ENCODE measurements at regions not wholly inside any gene's neighbourhood (a gene's known extent, or its start where the extent isn't known, plus 50 kb on each side); places are given as distances from the start of the nearest gene placed in this dataset.

GRCh38 chr18:37671530-37671929 lies 105.9 kb upstream of the CELF4 start:
- H3K27me3 ChIP-seq: no peaks in the 10 kb centered on the region
- H3K9me3 ChIP-seq: peaks cover 15% of the 10 kb centered on the region
- H4K20me1 ChIP-seq: no peaks in the 10 kb centered on the region
- no peak overlapping the region for H3K27ac ChIP-seq
- TF ChIP-seq Cebpa-rat (IDR thresholded peaks at IDR 0.05): no peak
- no peak overlapping the region for H3K9ac ChIP-seq
- H3K4me1 ChIP-seq: no peaks in the 10 kb centered on the region
- no peaks in the 10 kb centered on the region for H3K36me3 ChIP-seq
- H3K4me2 ChIP-seq: no peak overlapping the region
- H3K4me3 ChIP-seq: no peak overlapping the region

- Histone ChIP-seq H3K36me3 (no peaks in the 10 kb centered on the region), H3K27ac (no peak overlapping the region), H3K27me3 (no peaks in the 10 kb centered on the region), H3K4me1 (no peaks in the 10 kb centered on the region), H3K9ac (no peak overlapping the region), H3K9me3 (peaks cover 13% of the 10 kb centered on the region), H3K4me3 (no peak overlapping the region), H3K4me2 (no peak overlapping the region), H4K20me1 (no peaks in the 10 kb centered on the region)
- no peak for TF ChIP-seq Cebpa-rat (IDR thresholded peaks at IDR 0.05)
Observed at GRCh38 chr18:37671119-37671518, 105.5 kb upstream of the CELF4 start.

- Histone ChIP-seq H3K9me3 (0 out of 2 replicates have a peak, but pooled peaks cover 3% of the 10 kb centered on the region), H3K4me2 (no peak overlapping the region), H3K36me3 (no peaks in the 10 kb centered on the region), H3K4me1 (no peaks in the 10 kb centered on the region), H3K27ac (no peak overlapping the region), H4K20me1 (no peaks in the 10 kb centered on the region), H3K4me3 (no peak overlapping the region), H3K27me3 (no peaks in the 10 kb centered on the region), H3K9ac (no peak overlapping the region)
- no peak for TF ChIP-seq Cebpa-rat (IDR thresholded peaks at IDR 0.05)
Observed at GRCh38 chr18:37669991-37670534, 104.5 kb upstream of the CELF4 start.

GRCh38 chr18:37668971-37669747 lies 103.6 kb upstream of the CELF4 start:
- no peak overlapping the region for H3K27ac ChIP-seq
- H3K4me1 ChIP-seq: no peaks in the 10 kb centered on the region
- H4K20me1 ChIP-seq: no peaks in the 10 kb centered on the region

GRCh38 chr18:37667836-37668235 lies 102.2 kb upstream of the CELF4 start:
- H3K4me1 ChIP-seq: no peaks in the 10 kb centered on the region
- no peaks in the 10 kb centered on the region for H3K27me3 ChIP-seq
- TF ChIP-seq Cebpa-rat (IDR thresholded peaks at IDR 0.05): no peak
- no peak overlapping the region for H3K9ac ChIP-seq
- H3K4me3 ChIP-seq: no peak overlapping the region
- no peaks in the 10 kb centered on the region for H3K9me3 ChIP-seq
- no peaks in the 10 kb centered on the region for H4K20me1 ChIP-seq
- no peak overlapping the region for H3K27ac ChIP-seq
- H3K4me2 ChIP-seq: no peak overlapping the region
- no peaks in the 10 kb centered on the region for H3K36me3 ChIP-seq

More at GRCh38 chr18:37668971-37669747, 103.6 kb upstream of the CELF4 start:
- Histone ChIP-seq H3K9me3 (no peaks in the 10 kb centered on the region), H3K36me3 (no peaks in the 10 kb centered on the region), H3K9ac (no peak overlapping the region), H3K27me3 (no peaks in the 10 kb centered on the region), H3K4me2 (no peak overlapping the region), H3K4me3 (no peak overlapping the region)
- no peak for TF ChIP-seq Cebpa-rat (IDR thresholded peaks at IDR 0.05)

- no peak for TF ChIP-seq Cebpa-rat (IDR thresholded peaks at IDR 0.05)
- H3K9ac ChIP-seq: no peak overlapping the region
Observed at GRCh38 chr18:37666991-37667390, 101.4 kb upstream of the CELF4 start.

GRCh38 chr18:37666451-37666850 lies 100.9 kb upstream of the CELF4 start:
- Histone ChIP-seq H3K4me3 (no peak overlapping the region), H3K9ac (no peak overlapping the region), H3K9me3 (no peaks in the 10 kb centered on the region), H3K4me2 (no peak overlapping the region), H4K20me1 (no peaks in the 10 kb centered on the region), H3K27me3 (no peaks in the 10 kb centered on the region), H3K4me1 (no peaks in the 10 kb centered on the region), H3K36me3 (no peaks in the 10 kb centered on the region), H3K27ac (no peak overlapping the region)
- TF ChIP-seq Cebpa-rat (IDR thresholded peaks at IDR 0.05): no peak

More at GRCh38 chr18:37666991-37667390, 101.4 kb upstream of the CELF4 start:
- H3K36me3 ChIP-seq: no peaks in the 10 kb centered on the region
- H3K4me3 ChIP-seq: no peak overlapping the region
- H3K4me2 ChIP-seq: no peak overlapping the region
- H3K27ac ChIP-seq: no peak overlapping the region
- H3K9me3 ChIP-seq: no peaks in the 10 kb centered on the region
- no peaks in the 10 kb centered on the region for H3K4me1 ChIP-seq
- H4K20me1 ChIP-seq: no peaks in the 10 kb centered on the region
- H3K27me3 ChIP-seq: no peaks in the 10 kb centered on the region

GRCh38 chr18:37665346-37665745 lies 99.7 kb upstream of the CELF4 start:
- no peak overlapping the region for H3K9ac ChIP-seq
- no peak overlapping the region for H3K4me3 ChIP-seq
- no peak for TF ChIP-seq Cebpa-rat (IDR thresholded peaks at IDR 0.05)

GRCh38 chr18:37663446-37663845 lies 97.8 kb upstream of the CELF4 start:
- H3K4me3 ChIP-seq: no peak overlapping the region
- H3K4me1 ChIP-seq: no peaks in the 10 kb centered on the region
- no peak for TF ChIP-seq Cebpa-rat (IDR thresholded peaks at IDR 0.05)
- no peaks in the 10 kb centered on the region for H3K9me3 ChIP-seq
- no peaks in the 10 kb centered on the region for H3K36me3 ChIP-seq
- no peak overlapping the region for H3K9ac ChIP-seq
- no peak overlapping the region for H3K4me2 ChIP-seq
- no peaks in the 10 kb centered on the region for H4K20me1 ChIP-seq
- H3K27ac ChIP-seq: no peak overlapping the region
- no peaks in the 10 kb centered on the region for H3K27me3 ChIP-seq

More at GRCh38 chr18:37665346-37665745, 99.7 kb upstream of the CELF4 start:
- no peak overlapping the region for H3K4me2 ChIP-seq
- no peak overlapping the region for H3K27ac ChIP-seq
- no peaks in the 10 kb centered on the region for H3K36me3 ChIP-seq
- no peaks in the 10 kb centered on the region for H3K9me3 ChIP-seq
- H3K4me1 ChIP-seq: no peaks in the 10 kb centered on the region
- H4K20me1 ChIP-seq: no peaks in the 10 kb centered on the region
- H3K27me3 ChIP-seq: no peaks in the 10 kb centered on the region

GRCh38 chr18:37662546-37663339 lies 97.1 kb upstream of the CELF4 start:
- Histone ChIP-seq H3K4me1 (no peaks in the 10 kb centered on the region), H3K9me3 (no peaks in the 10 kb centered on the region), H3K9ac (no peak overlapping the region), H3K4me3 (no peak overlapping the region), H3K36me3 (no peaks in the 10 kb centered on the region), H3K4me2 (no peak overlapping the region), H3K27ac (no peak overlapping the region), H4K20me1 (no peaks in the 10 kb centered on the region), H3K27me3 (no peaks in the 10 kb centered on the region)
- no peak for TF ChIP-seq Cebpa-rat (IDR thresholded peaks at IDR 0.05)
